Stimulated activated CD4-positive, alpha-beta T cell treated with anti-CD3 and anti-CD28 coated beads, Interleukin-4, amount 100 ng/mL, for 48 hours (primary cell): ENCODE measurements at regions not wholly inside any gene's neighbourhood (a gene's known extent, or its start where the extent isn't known, plus 50 kb on each side); places are given as distances from the start of the nearest gene placed in this dataset.
"Not testable (repeated sequence)": the region's sequence is repeated elsewhere in the genome, so short reads cannot be mapped to it uniquely, and the experiment has no call there.

Experiments
- DNase-seq, 2 donors: peaks; one replicate each; pipeline ENCODE4 v3.0.0-alpha.2; 2020; ENCODE audit warnings: low read depth in 2 of 2

GRCh38 chr2:89213811-89214210 lies 522.3 kb downstream of the RPIA start:
- not testable (repeated sequence) for DNase-seq

GRCh38 chr2:89221474-89221873 lies 530.0 kb downstream of the RPIA start:
- DNase-seq, result not testable (repeated sequence)

GRCh38 chr2:89222063-89222732 lies 530.7 kb downstream of the RPIA start:
- not testable (repeated sequence) for DNase-seq

GRCh38 chr2:89224803-89225202 lies 533.3 kb downstream of the RPIA start:
- not testable (repeated sequence) for DNase-seq

GRCh38 chr2:89229979-89230378 lies 538.5 kb downstream of the RPIA start:
- DNase-seq, result not testable (repeated sequence)

GRCh38 chr2:89231241-89231640 lies 539.8 kb downstream of the RPIA start:
- not testable (repeated sequence) for DNase-seq

GRCh38 chr2:89233931-89234330 lies 542.5 kb downstream of the RPIA start:
- not testable (repeated sequence) for DNase-seq

GRCh38 chr2:89234818-89235466 lies 543.5 kb downstream of the RPIA start:
- not testable (repeated sequence) for DNase-seq

- DNase-seq, result not testable (repeated sequence)
These were observed 545.5 kb downstream of the RPIA start for GRCh38 chr2:89236832-89237450.

GRCh38 chr2:89237783-89238182 lies 546.3 kb downstream of the RPIA start:
- not testable (repeated sequence) for DNase-seq

- not testable (repeated sequence) for DNase-seq
These were observed 551.7 kb downstream of the RPIA start for GRCh38 chr2:89243114-89243700.

- not testable (repeated sequence) for DNase-seq
These were observed 552.9 kb downstream of the RPIA start for GRCh38 chr2:89244407-89244806.

- not testable (repeated sequence) for DNase-seq
These were observed 554.0 kb downstream of the RPIA start for GRCh38 chr2:89245478-89245877.

- not testable (repeated sequence) for DNase-seq
These were observed 554.6 kb downstream of the RPIA start for GRCh38 chr2:89246027-89246426.

GRCh38 chr2:89246620-89247019 lies 555.1 kb downstream of the RPIA start:
- DNase-seq, result not testable (repeated sequence)

- DNase-seq, result not testable (repeated sequence)
These were observed 563.5 kb downstream of the RPIA start for GRCh38 chr2:89255013-89255412.

GRCh38 chr2:89273443-89273842 lies 582.0 kb downstream of the RPIA start:
- not testable (repeated sequence) for DNase-seq

GRCh38 chr2:89280536-89280935 lies 589.1 kb downstream of the RPIA start:
- DNase-seq, result not testable (repeated sequence)

GRCh38 chr2:89286448-89287080 lies 595.1 kb downstream of the RPIA start:
- DNase-seq, result not testable (repeated sequence)

GRCh38 chr2:89287084-89287483 lies 595.6 kb downstream of the RPIA start:
- DNase-seq, result not testable (repeated sequence)

- DNase-seq, result not testable (repeated sequence)
These were observed 600.3 kb downstream of the RPIA start for GRCh38 chr2:89291717-89292298.
